PC-3 (cell line): ENCODE measurements at regions not wholly inside any gene's neighbourhood (a gene's known extent, or its start where the extent isn't known, plus 50 kb on each side); places are given as distances from the start of the nearest gene placed in this dataset.

Experiments used
- ATAC-seq: fragments of 200-7000 bp; cut with Tn5 transposase; 2 replicates; pipeline ENCODE4 v1.9.1; 2020; ENCODE audit warnings: mild to moderate bottlenecking, moderate library complexity
- BruUV-seq: library from RNA; stranded (reverse); fragments of 400-500 nt; replicated peaks from 2 replicates; lab custom pipeline; 2021; lab: Mats Ljungman, UMichigan
- CTCF ChIA-PET: fragments of 300-600 bp; sonication (Branson Sonifier 250); formaldehyde crosslinking; loops from one replicate; lab custom pipeline; 2022; ENCODE audit warnings: antibody characterized with exemption; lab: Charles Lee
- POLR2A ChIA-PET: fragments of 300-600 bp; sonication (Branson Sonifier 250); formaldehyde crosslinking; loops from one replicate; lab custom pipeline; 2022; ENCODE audit warnings: antibody characterized with exemption; ENCODE audit not compliant: unreplicated experiment; lab: Charles Lee
- DNase-seq: peaks from one replicate; pipeline ENCODE4 v3.0.0-alpha.2; 2015
- H2AFZ ChIP-seq: fragments of 300-600 bp; sonication (generic); 2 replicates; pipeline ENCODE4 v1.6.0; 2016; ENCODE audit warnings: antibody characterized with exemption, low read length
- H3F3A ChIP-seq: fragments of 300-600 bp; sonication (generic); one replicate; pipeline ENCODE4 v1.6.0; 2017; ENCODE audit warnings: antibody characterized with exemption, low read length, control low read depth, mild to moderate bottlenecking; ENCODE audit not compliant: unreplicated experiment
- H3K27ac ChIP-seq: fragments of 300-600 bp; sonication (generic); 2 replicates; pipeline ENCODE4 v1.5.1; 2016; ENCODE audit warnings: mild to moderate bottlenecking, low read length
- H3K27me3 ChIP-seq: fragments of 300-600 bp; sonication (generic); 2 replicates; pipeline ENCODE4 v1.6.1; 2016; ENCODE audit warnings: low read length, mixed read lengths
- H3K36me3 ChIP-seq: fragments of 300-600 bp; sonication (generic); 2 replicates; pipeline ENCODE4 v1.6.1; 2016; ENCODE audit warnings: low read depth, mixed run types, low read length, mixed read lengths
- H3K4me1 ChIP-seq: fragments of 300-600 bp; sonication (generic); 2 replicates; pipeline ENCODE4 v1.5.1; 2016; ENCODE audit warnings: low read length; ENCODE audit not compliant: insufficient read depth
- H3K4me2 ChIP-seq: fragments of 300-600 bp; sonication (generic); 2 replicates; pipeline ENCODE4 v1.6.0; 2016; ENCODE audit warnings: low read length
- H3K4me3 ChIP-seq: fragments of 300-600 bp; sonication (generic); 2 replicates; pipeline ENCODE4 v1.5.1; 2016; ENCODE audit warnings: mild to moderate bottlenecking, low read length, mixed read lengths
- H3K79me2 ChIP-seq: fragments of 300-600 bp; sonication (generic); 2 replicates; pipeline ENCODE4 v1.6.1; 2017; ENCODE audit warnings: low read length, mixed read lengths
- H3K9ac ChIP-seq: fragments of 300-600 bp; sonication (generic); 2 replicates; pipeline ENCODE4 v1.6.0; 2016; ENCODE audit warnings: mild to moderate bottlenecking, low read length
- H3K9me2 ChIP-seq: fragments of 300-600 bp; sonication (generic); replicated peaks from 2 replicates; pipeline ENCODE4 v1.6.1; 2016; ENCODE audit warnings: mixed run types, low read length, mixed read lengths
- H3K9me3 ChIP-seq: fragments of 300-600 bp; sonication (generic); 2 replicates; pipeline ENCODE4 v1.6.1; 2016; ENCODE audit warnings: low read length, mixed read lengths
- H4K20me1 ChIP-seq: fragments of 300-600 bp; sonication (generic); 2 replicates; pipeline ENCODE4 v1.6.1; 2016; ENCODE audit warnings: low read length, mixed read lengths
- EZH2 ChIP-seq: fragments of 300-600 bp; sonication (generic); IDR thresholded peaks from one replicate; pipeline ENCODE4 v1.6.1; 2017; ENCODE audit warnings: antibody characterized with exemption, mild to moderate bottlenecking, low read length; ENCODE audit not compliant: unreplicated experiment
- EZH2phosphoT487 ChIP-seq: fragments of 300-600 bp; sonication (generic); IDR thresholded peaks from 2 replicates; pipeline ENCODE4 v1.6.1; 2018; ENCODE audit warnings: mild to moderate bottlenecking, antibody characterized with exemption, low read length, borderline replicate concordance
- intact Hi-C: fragments of 100-400 bp; cut with micrococcal nuclease; formaldehyde crosslinking; loops from 2 replicates; pipeline ENCODE4 v1.9.0; 2023
- TF ChIP-seq, protein P1 (sequence below): fragments of 300-600 bp; sonication (generic); conservative IDR thresholded peaks from 2 replicates; pipeline ENCODE4 v1.5.1; 2017; ENCODE audit warnings: antibody characterized with exemption, low read depth, mild to moderate bottlenecking, low read length

GRCh38 chrX:3526731-3527130 is 180.3 kb upstream of the MXRA5 start:
- Histone ChIP-seq H3K4me1 (no peaks in the 10 kb centered on the region), H3K79me2 (no peaks in the 10 kb centered on the region), H2AFZ (no peak overlapping the region), H3K27ac (no peak overlapping the region), H3F3A (no peaks in the 10 kb centered on the region), H3K9me3 (no peaks in the 10 kb centered on the region), H3K36me3 (no peaks in the 10 kb centered on the region), H3K9me2 (no peaks in the 10 kb centered on the region), H3K9ac (no peak overlapping the region), H3K27me3 (no peaks in the 10 kb centered on the region), H4K20me1 (no peaks in the 10 kb centered on the region), H3K4me3 (no peak overlapping the region), H3K4me2 (no peak overlapping the region)
- ATAC-seq: no peak
- DNase-seq: no peak
- no TSS peak for BruUV-seq
- TF ChIP-seq EZH2 (no peak), EZH2phosphoT487 (no peak)
- TF ChIP-seq, protein P1, sequence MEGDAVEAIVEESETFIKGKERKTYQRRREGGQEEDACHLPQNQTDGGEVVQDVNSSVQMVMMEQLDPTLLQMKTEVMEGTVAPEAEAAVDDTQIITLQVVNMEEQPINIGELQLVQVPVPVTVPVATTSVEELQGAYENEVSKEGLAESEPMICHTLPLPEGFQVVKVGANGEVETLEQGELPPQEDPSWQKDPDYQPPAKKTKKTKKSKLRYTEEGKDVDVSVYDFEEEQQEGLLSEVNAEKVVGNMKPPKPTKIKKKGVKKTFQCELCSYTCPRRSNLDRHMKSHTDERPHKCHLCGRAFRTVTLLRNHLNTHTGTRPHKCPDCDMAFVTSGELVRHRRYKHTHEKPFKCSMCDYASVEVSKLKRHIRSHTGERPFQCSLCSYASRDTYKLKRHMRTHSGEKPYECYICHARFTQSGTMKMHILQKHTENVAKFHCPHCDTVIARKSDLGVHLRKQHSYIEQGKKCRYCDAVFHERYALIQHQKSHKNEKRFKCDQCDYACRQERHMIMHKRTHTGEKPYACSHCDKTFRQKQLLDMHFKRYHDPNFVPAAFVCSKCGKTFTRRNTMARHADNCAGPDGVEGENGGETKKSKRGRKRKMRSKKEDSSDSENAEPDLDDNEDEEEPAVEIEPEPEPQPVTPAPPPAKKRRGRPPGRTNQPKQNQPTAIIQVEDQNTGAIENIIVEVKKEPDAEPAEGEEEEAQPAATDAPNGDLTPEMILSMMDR: no peak
- intact Hi-C loops: no loop called here
- ChIA-PET CTCF (no interaction called here), POLR2A (no interaction called here)

DNA sequence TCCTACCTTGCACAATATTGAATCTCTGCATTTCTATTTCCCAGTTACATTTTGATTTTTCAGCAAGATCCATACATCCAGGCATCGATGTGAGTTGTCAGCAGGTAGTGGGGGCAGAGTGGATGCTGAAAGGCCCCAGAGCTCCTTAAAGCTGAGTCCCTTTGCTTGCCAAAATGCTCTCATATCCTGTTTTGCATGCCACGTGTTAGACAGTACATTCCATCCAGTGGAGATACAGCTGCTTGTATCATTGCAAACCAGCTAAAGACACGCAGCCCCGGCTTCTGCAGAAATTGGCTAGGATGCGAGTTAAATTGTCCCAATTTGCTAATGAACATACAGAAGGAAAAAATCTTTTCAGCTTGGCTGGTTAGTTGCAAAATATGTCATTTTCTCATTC is 179.6 kb upstream of the MXRA5 start:
- Histone ChIP-seq H3K36me3 (no peaks in the 10 kb centered on the region), H3K4me1 (no peaks in the 10 kb centered on the region), H3K27ac (no peak overlapping the region), H3F3A (no peaks in the 10 kb centered on the region), H3K9ac (no peak overlapping the region), H3K9me2 (no peaks in the 10 kb centered on the region), H3K4me2 (no peak overlapping the region), H4K20me1 (no peaks in the 10 kb centered on the region), H3K27me3 (no peaks in the 10 kb centered on the region), H3K79me2 (no peaks in the 10 kb centered on the region), H2AFZ (no peak overlapping the region), H3K9me3 (no peaks in the 10 kb centered on the region), H3K4me3 (no peak overlapping the region)
- BruUV-seq: no TSS peak
- ChIA-PET CTCF (no interaction called here), POLR2A (no interaction called here)
- intact Hi-C loops: no loop called here
- no peak for DNase-seq
- TF ChIP-seq EZH2phosphoT487: no peak
- TF ChIP-seq EZH2: no peak
- TF ChIP-seq, protein P1: no peak
- no peak for ATAC-seq

DNA sequence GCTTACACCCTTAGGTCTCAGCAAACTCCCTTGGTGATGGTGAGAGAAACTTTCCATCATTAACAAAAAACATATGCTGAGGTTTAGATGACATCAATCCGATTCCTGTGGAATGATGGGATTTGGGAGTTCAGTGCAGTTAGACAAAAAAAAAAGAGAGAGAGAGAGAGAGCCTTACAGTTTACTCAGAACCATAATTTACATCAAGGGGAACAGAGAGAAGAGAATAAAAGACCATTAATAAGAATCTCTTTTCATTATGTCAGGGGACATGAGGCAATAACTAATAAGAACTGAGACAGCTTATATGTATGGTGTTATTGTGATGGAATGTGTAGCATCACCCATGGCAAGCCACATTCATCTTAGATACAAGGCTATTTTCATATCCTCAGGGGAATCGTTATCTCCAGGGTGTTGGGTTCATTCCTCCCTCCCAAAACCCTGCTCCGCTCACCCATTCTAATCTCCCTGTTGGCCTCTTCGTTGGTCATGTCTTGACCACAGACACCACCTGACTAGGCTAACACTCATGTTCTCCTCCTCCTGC is 175.7 kb upstream of the MXRA5 start:
- no peaks in the 10 kb centered on the region for H3K36me3 ChIP-seq
- DNase-seq (no peak), ATAC-seq (no peak)
- BruUV-seq: no TSS peak
- intact Hi-C loops: no loop called here
- H3K9ac ChIP-seq: no peak overlapping the region
- H3K79me2 ChIP-seq: no peaks in the 10 kb centered on the region
- H2AFZ ChIP-seq: no peak overlapping the region
- H3K4me1 ChIP-seq: peaks cover 4% of the 10 kb centered on the region; the same call in 1 of the 2 replicates
- no peaks in the 10 kb centered on the region for H3K27me3 ChIP-seq
- TF ChIP-seq EZH2phosphoT487 (no peak), EZH2 (no peak)
- TF ChIP-seq, protein P1: no peak
- no peak overlapping the region for H3K27ac ChIP-seq
- CTCF ChIA-PET: no interaction called here
- no peaks in the 10 kb centered on the region for H3F3A ChIP-seq
- H3K4me3 ChIP-seq: no peak overlapping the region
- H4K20me1 ChIP-seq: no peaks in the 10 kb centered on the region
- H3K9me2 ChIP-seq: no peaks in the 10 kb centered on the region
- no peak overlapping the region for H3K4me2 ChIP-seq
- POLR2A ChIA-PET: no interaction called here
- no peaks in the 10 kb centered on the region for H3K9me3 ChIP-seq
